Muscle layer of colon (tissue), 2 donors: ENCODE measurements at regions not wholly inside any gene's neighbourhood (a gene's known extent, or its start where the extent isn't known, plus 50 kb on each side); places are given as distances from the start of the nearest gene placed in this dataset.
"Not testable (repeated sequence)": the region's sequence is repeated elsewhere in the genome, so short reads cannot be mapped to it uniquely, and the experiment has no call there.

Experiments
- H3K27ac ChIP-seq: one replicate; pipeline ENCODE4 v1.7.0; 2013; ENCODE audit warnings: low read depth, mild to moderate bottlenecking, low read length, moderate library complexity
- H3K27me3 ChIP-seq, 2 donors: one replicate each; pipeline ENCODE4 v1.7.0; 2013; ENCODE audit warnings: low read length in 2 of 2, mild to moderate bottlenecking in 2 of 2; ENCODE audit not compliant: insufficient read depth in 2 of 2, control insufficient read depth in 1 of 2
- H3K36me3 ChIP-seq: one replicate; pipeline ENCODE4 v1.7.0; 2013; ENCODE audit warnings: mild to moderate bottlenecking, low read length; ENCODE audit not compliant: insufficient read depth
- H3K4me1 ChIP-seq: one replicate; pipeline ENCODE4 v1.7.0; 2013; ENCODE audit warnings: mild to moderate bottlenecking, low read length; ENCODE audit not compliant: insufficient read depth
- H3K4me3 ChIP-seq, 2 donors: one replicate each; pipeline ENCODE4 v1.7.0; 2013; ENCODE audit warnings: low read length in 2 of 2, low read depth in 1 of 2, mild to moderate bottlenecking in 1 of 2, moderate library complexity in 1 of 2
- H3K9ac ChIP-seq: one replicate; pipeline ENCODE4 v1.7.0; 2013; ENCODE audit warnings: low read length
- H3K9me3 ChIP-seq: one replicate; pipeline ENCODE4 v1.7.0; 2013; ENCODE audit warnings: mild to moderate bottlenecking, low read length
- donor health status: abdominal sarcoma.
- donor health status: Adenocarcinoma of cecum.

GRCh38 chr2:89244407-89244806 lies 552.9 kb downstream of the RPIA start:
- H3K4me1 ChIP-seq, H3K9ac ChIP-seq, H3K4me3 ChIP-seq, H3K27me3 ChIP-seq, H3K9me3 ChIP-seq, H3K27ac ChIP-seq, H3K36me3 ChIP-seq: not testable (repeated sequence)

GRCh38 chr2:89245478-89245877 lies 554.0 kb downstream of the RPIA start:
- H3K4me1 ChIP-seq, H3K27me3 ChIP-seq, H3K4me3 ChIP-seq, H3K27ac ChIP-seq, H3K9ac ChIP-seq, H3K36me3 ChIP-seq, H3K9me3 ChIP-seq: not testable (repeated sequence)

- H3K9ac ChIP-seq, H3K27ac ChIP-seq, H3K36me3 ChIP-seq, H3K9me3 ChIP-seq, H3K27me3 ChIP-seq, H3K4me1 ChIP-seq, H3K4me3 ChIP-seq: not testable (repeated sequence)
These were observed 554.6 kb downstream of the RPIA start for GRCh38 chr2:89246027-89246426.

- H3K4me3 ChIP-seq, H3K9me3 ChIP-seq, H3K9ac ChIP-seq, H3K36me3 ChIP-seq, H3K27me3 ChIP-seq, H3K27ac ChIP-seq, H3K4me1 ChIP-seq: not testable (repeated sequence)
These were observed 555.1 kb downstream of the RPIA start for GRCh38 chr2:89246620-89247019.

DNA sequence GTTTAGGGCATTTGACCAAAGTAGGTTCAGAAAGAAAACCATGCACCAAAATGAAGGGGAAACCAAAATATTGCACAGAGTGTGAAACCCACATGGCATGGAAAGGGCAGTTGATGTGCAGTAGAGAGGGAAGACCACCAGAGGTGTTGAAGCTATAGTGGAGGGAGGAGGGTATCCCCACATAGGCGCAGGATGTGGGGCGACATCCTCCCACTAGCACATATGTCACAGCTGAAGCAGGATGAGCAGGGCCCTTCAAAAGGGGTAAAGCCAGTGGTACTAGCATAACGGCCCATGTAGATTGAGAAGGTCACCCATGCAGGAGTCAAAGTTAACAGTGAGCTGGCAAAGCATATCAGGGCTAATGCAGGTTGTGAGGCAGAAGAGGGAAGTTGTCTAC lies 563.5 kb downstream of the RPIA start:
- not testable (repeated sequence) for H3K9ac ChIP-seq, H3K9me3 ChIP-seq, H3K36me3 ChIP-seq, H3K27ac ChIP-seq, H3K27me3 ChIP-seq, H3K4me1 ChIP-seq, H3K4me3 ChIP-seq

GRCh38 chr2:89273443-89273842 lies 582.0 kb downstream of the RPIA start:
- not testable (repeated sequence) for H3K9ac ChIP-seq, H3K27ac ChIP-seq, H3K9me3 ChIP-seq, H3K27me3 ChIP-seq, H3K4me3 ChIP-seq, H3K4me1 ChIP-seq, H3K36me3 ChIP-seq

DNA sequence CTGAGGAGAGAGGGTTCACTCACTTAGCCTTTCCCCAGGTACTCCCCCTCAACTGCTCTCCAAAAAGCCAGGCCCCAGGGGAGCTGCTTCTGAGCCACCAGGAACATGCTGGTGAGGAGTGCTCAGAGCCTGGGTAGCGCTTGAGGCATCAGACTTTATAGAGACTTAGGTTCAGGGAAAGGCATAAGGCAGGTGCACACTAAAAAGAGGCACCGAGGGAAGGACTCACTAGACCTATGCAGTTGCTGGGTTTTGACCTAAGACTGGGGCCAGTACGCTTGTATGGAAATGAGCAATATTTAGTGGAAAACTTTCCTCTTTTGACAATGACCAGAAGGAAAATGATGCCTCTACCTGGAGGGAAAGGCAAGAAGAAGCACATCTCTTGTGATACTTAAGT lies 589.1 kb downstream of the RPIA start:
- H3K4me3 ChIP-seq, H3K9ac ChIP-seq, H3K9me3 ChIP-seq, H3K4me1 ChIP-seq, H3K27ac ChIP-seq, H3K27me3 ChIP-seq, H3K36me3 ChIP-seq: not testable (repeated sequence)

DNA sequence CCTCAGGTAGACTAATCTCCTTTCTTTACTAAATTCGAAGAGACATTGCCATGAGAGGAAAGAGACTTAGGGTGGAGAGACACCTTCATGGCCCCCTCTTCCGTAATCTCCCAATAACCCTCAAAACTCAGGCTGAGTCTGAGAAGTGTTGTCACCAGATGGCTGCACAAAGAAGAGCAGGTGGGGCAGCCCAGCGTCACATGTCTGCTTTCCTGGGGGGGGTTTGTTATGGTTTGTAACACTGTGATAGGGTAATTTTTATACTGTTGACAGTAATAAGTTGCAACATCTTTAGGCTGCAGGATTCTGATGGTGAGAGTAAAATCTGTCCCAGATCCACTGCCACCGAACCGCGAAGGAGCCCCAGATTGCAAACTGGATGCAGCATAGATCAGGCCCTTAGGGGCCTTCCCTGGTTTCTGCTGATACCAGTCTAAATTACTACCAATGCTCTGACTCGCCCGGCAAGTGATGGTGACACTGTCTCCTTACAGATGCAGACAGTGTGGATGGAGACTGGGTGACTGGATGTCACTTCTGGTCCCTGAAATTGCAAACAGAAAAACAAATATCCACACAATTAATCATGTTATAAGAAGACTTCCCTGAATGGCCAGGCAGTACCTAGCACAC lies 595.1 kb downstream of the RPIA start:
- not testable (repeated sequence) for H3K9me3 ChIP-seq, H3K27me3 ChIP-seq, H3K36me3 ChIP-seq, H3K9ac ChIP-seq, H3K4me1 ChIP-seq, H3K27ac ChIP-seq, H3K4me3 ChIP-seq

DNA sequence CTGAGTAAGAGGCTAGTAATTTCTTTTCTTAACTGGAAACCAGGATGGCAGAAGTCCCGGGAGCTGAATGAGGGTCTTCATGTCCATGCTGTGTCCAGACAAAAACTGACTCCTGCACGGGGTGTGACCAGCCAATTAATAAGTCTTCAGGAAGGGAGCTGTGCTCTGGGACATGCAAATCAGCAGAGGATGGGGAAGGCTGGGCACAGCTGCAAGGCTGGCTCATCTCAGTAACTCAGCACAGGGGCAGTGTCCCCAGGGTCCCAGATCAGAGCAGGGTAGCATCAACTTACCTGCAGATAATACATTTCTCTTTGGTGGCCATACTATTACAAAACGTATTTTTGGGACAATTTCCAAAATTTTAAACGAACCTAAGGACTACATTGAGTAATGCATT lies 595.6 kb downstream of the RPIA start:
- not testable (repeated sequence) for H3K27ac ChIP-seq, H3K27me3 ChIP-seq, H3K9me3 ChIP-seq, H3K4me1 ChIP-seq, H3K9ac ChIP-seq, H3K36me3 ChIP-seq, H3K4me3 ChIP-seq

GRCh38 chr2:89291717-89292298 lies 600.3 kb downstream of the RPIA start:
- not testable (repeated sequence) for H3K9me3 ChIP-seq, H3K36me3 ChIP-seq, H3K4me3 ChIP-seq, H3K27ac ChIP-seq, H3K9ac ChIP-seq, H3K27me3 ChIP-seq, H3K4me1 ChIP-seq

DNA sequence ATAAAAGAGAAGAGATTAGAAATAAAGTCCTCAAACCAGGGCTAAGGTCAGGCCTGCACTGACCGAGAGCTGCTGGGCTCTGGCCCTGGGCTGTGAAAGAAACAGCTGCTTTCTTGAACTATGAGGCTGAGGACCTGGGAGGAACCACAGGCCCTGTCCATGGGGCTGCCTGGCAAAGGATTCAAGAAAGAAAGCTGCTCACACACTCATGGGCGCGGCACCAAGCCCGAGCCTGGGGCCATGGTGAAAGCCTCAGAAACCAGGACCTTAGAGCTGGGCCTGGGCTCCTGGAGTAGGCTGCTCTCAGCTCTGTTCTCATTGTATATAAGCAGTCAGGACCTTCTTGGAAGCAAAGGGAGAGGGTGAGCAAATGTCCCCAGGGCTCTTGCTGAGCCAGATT lies 601.9 kb downstream of the RPIA start:
- H3K27me3 ChIP-seq, H3K36me3 ChIP-seq, H3K27ac ChIP-seq, H3K9me3 ChIP-seq, H3K9ac ChIP-seq, H3K4me1 ChIP-seq, H3K4me3 ChIP-seq: not testable (repeated sequence)

GRCh38 chr2:89294335-89294734 lies 602.9 kb downstream of the RPIA start:
- H3K9me3 ChIP-seq, H3K27ac ChIP-seq, H3K4me3 ChIP-seq, H3K27me3 ChIP-seq, H3K36me3 ChIP-seq, H3K4me1 ChIP-seq, H3K9ac ChIP-seq: not testable (repeated sequence)
